Activated CD8-positive, alpha-beta memory T cell treated with anti-CD3 and anti-CD28 coated beads, Interleukin-2, amount 50 U/mL, for 1 hour (primary cell): ENCODE measurements at regions not wholly inside any gene's neighbourhood (a gene's known extent, or its start where the extent isn't known, plus 50 kb on each side); places are given as distances from the start of the nearest gene placed in this dataset.

Source experiments
- DNase-seq: peaks from one replicate; pipeline ENCODE4 v3.0.0-alpha.2; 2020; ENCODE audit errors: extremely low read depth

GRCh38 chr20:42020316-42020715 lies 402.1 kb upstream of the CHD6 start:
- no peak for DNase-seq

- no peak for DNase-seq
These were observed 400.8 kb upstream of the CHD6 start for GRCh38 chr20:42018979-42019378.

- no peak for DNase-seq
These were observed 391.9 kb upstream of the CHD6 start for GRCh38 chr20:42010090-42010489.

GRCh38 chr20:42007251-42007650 lies 389.1 kb upstream of the CHD6 start:
- no peak for DNase-seq

GRCh38 chr20:42005211-42005610 lies 387.0 kb upstream of the CHD6 start:
- no peak for DNase-seq

GRCh38 chr20:42003380-42003779 lies 385.2 kb upstream of the CHD6 start:
- DNase-seq: no peak

GRCh38 chr20:41998539-41999341 lies 380.6 kb upstream of the CHD6 start:
- DNase-seq: no peak

GRCh38 chr20:41996951-41997350 lies 378.8 kb upstream of the CHD6 start:
- no peak for DNase-seq

GRCh38 chr20:41992481-41992880 lies 374.3 kb upstream of the CHD6 start:
- DNase-seq: no peak

- DNase-seq: no peak
These were observed 373.2 kb upstream of the CHD6 start for GRCh38 chr20:41991412-41991811.

- DNase-seq: no peak
These were observed 371.9 kb upstream of the CHD6 start for GRCh38 chr20:41989935-41990635.

- DNase-seq: no peak
These were observed 371.0 kb upstream of the CHD6 start for GRCh38 chr20:41989039-41989679.

GRCh38 chr20:41984031-41984430 lies 365.9 kb upstream of the CHD6 start:
- no peak for DNase-seq

- no peak for DNase-seq
These were observed 365.0 kb upstream of the CHD6 start for GRCh38 chr20:41983159-41983558.

GRCh38 chr20:41981746-41982145 lies 363.6 kb upstream of the CHD6 start:
- DNase-seq: no peak

GRCh38 chr20:41978875-41979274 lies 360.7 kb upstream of the CHD6 start:
- no peak for DNase-seq

- DNase-seq: no peak
These were observed 360.1 kb upstream of the CHD6 start for GRCh38 chr20:41978246-41978790.

- DNase-seq: no peak
These were observed 351.5 kb upstream of the CHD6 start for GRCh38 chr20:41969656-41970055.

GRCh38 chr20:41960166-41960565 lies 342.0 kb upstream of the CHD6 start:
- DNase-seq: no peak

- DNase-seq: no peak
These were observed 340.2 kb upstream of the CHD6 start for GRCh38 chr20:41958391-41958790.

- no peak for DNase-seq
These were observed 338.3 kb upstream of the CHD6 start for GRCh38 chr20:41956338-41957074.

GRCh38 chr20:41952166-41952565 lies 334.0 kb upstream of the CHD6 start:
- no peak for DNase-seq
